Anterior cingulate cortex (tissue), 58 donors: ENCODE measurements at regions not wholly inside any gene's neighbourhood (a gene's known extent, or its start where the extent isn't known, plus 50 kb on each side); places are given as distances from the start of the nearest gene placed in this dataset.

Experiments
- DNase-seq, 58 donors: peaks; one replicate each; lab custom pipeline; 2025; lab: John Stamatoyannopoulos, UW

DNA sequence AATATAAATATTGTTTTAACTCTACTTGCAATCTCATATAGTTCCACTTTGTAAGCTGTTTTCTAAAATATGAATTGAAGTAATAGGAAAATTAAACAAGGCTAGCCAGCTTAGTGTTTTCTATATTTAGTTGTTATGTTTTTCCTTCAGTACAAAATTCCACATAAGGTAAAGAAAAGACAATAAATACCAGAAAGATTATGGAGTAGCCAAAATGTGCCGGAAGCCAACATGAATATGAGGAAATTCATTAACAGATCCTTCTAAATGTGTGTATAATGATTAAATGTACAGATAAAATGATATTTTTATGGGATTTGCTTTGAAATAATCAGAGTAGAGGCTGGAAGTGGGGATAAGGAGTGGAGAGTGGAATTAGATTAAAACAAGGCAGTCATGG lies 52.5 kb upstream of the COL21A1 start:
- DNase-seq = no peak

DNA sequence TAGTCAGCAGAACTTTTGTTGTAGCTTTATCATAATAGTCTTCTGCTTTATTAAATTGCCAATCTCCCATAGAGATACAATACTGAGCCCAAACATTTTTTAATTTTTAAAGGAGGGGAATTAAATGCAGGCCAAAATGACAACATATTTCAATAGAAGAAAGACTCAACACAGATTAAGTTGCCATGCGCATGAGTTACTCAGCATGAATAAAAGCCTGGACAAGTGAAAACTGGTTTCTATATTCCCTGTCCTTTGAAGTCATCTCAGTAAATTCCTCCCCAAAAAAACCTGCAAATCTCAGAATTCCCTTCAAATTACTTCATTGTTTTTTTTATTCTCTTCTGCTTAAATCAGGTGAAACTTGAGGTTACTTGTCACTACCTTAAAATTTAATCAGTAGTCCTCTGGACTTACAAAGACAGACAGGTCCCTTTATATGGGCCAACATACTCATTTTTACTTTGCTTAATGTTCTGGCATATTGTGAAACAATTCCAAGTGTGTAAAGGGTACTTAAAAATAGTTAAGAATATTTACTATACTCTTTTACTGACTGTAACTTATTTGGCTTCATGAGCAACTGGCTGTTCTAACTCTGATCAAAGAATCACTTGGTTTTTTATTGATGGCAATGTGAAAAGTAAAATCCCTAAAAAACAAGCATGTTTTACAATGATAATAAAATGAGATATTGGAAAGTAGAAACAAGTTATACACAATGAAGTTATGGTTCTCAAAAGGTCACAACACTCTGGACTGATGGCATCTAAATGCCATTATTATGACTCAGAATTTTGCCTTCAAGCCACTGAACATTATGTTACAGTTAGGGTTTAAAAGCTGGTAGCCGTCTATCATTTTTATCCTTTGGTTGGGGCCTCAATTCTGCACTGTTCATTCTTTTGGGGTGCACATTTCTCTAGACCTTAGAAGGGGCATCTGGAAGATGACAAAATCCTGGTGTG lies 49.9 kb upstream of the COL21A1 start:
- DNase-seq = no peak
